Cardiac septum (tissue), 1 donor: ENCODE measurements at regions not wholly inside any gene's neighbourhood (a gene's known extent, or its start where the extent isn't known, plus 50 kb on each side); places are given as distances from the start of the nearest gene placed in this dataset.

Experiments
- DNase-seq: peaks from one replicate; pipeline ENCODE4 v3.0.0-alpha.2; 2020; ENCODE audit warnings: low spot score
- intact Hi-C: fragments of 100-400 bp; cut with DNase I; formaldehyde crosslinking; loops from one replicate; pipeline ENCODE4 v1.14.0; 2022
- donor health status: DM: no; HTN: no; CAD: no.

DNA sequence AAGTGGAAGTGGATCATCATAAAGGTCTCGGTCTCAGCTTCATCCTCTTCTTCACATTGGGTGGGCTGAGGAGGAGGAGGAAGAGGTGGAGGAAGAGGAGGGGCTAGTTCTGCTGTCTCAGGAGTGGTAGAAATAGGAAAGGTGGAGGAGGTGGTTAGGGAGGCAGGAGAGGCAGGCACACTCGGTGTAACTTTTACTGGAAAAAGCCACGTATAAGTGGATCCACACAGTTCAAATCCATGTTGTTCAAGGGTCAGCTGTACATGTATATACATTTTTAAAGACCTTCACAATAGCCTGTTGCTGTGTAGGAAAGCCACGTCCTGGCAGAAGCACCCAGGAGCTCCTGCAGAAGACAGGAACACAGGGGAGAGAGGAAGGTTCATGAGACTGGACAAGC lies 110.3 kb upstream of the RAB12 start:
- DNase-seq = no peak
- intact Hi-C loops = no loop called here

GRCh38 chr18:8499810-8500675 lies 109.2 kb upstream of the RAB12 start:
- no peak for DNase-seq

GRCh38 chr18:8501044-8501443 lies 108.2 kb upstream of the RAB12 start:
- intact Hi-C loops = no loop called here
- no peak for DNase-seq

More at GRCh38 chr18:8499810-8500675, 109.2 kb upstream of the RAB12 start:
- intact Hi-C loops = no loop called here

DNA sequence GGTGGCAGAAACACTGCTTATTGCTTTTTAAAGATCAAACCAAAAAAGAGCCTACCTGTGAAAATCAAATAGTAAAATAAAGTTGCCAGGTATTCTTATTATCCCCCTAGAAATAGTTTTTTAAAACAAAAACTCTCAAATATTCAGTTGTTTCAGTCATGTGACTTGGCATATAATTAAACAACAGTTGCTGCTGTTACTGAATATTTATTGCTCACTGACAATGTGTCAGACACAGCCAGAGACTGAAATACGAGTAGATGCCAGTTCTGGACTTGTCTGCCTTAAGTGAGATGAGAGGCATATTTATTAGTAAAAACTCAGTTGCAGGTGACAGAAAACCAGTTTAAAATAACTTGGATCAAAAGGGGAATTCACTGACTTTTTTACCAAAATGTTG lies 106.0 kb upstream of the RAB12 start:
- DNase-seq = no peak

GRCh38 chr18:8504424-8504823 lies 104.8 kb upstream of the RAB12 start:
- intact Hi-C loops = no loop called here
- no peak for DNase-seq

More for the DNA sequence above, 106.0 kb upstream of the RAB12 start:
- intact Hi-C loops = no loop called here

GRCh38 chr18:8504880-8505435 lies 104.3 kb upstream of the RAB12 start:
- intact Hi-C loops = no loop called here
- no peak for DNase-seq

- DNase-seq = no peak
- intact Hi-C loops = no loop called here
Measured at GRCh38 chr18:8506251-8507049, 102.8 kb upstream of the RAB12 start.

GRCh38 chr18:8507361-8507760 lies 101.9 kb upstream of the RAB12 start:
- DNase-seq = no peak
- intact Hi-C loops = no loop called here

DNA sequence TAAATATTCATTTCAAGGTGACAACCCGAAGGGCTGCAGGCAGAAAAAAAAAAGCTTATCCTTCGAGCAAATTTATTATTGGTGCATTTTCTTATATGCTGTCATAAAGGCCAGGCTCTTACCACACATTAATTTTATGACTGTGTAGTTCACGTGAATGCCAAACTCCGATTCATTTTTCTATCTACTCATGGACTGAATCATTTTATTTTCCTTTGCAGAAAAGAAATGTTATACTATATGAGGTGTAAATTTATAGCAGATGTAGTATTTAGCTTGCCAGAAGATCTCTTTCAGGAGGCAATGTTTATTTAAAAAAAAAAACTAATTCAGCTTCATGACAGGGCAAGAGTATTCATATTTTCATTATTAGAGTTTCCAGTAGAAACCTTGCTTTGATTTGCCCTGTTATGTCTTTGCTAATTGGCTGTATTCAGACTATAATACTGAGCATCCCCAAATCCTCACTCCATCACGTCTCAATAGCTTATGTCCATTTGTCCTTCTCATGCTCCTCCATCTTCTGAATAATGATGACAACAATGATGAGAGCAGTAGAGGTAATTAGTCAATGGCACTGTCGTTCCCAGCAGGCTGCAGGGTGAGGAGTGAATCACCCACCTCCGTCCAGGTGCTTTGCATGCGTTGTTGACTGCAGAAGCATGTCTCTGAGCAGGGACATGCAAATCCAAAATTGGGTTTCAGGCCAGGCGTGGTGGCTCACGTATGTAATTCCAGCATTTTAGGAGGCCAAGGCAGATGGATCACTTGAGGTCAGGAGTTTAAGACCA lies 101.1 kb upstream of the RAB12 start:
- intact Hi-C loops = no loop called here
- DNase-seq = no peak

GRCh38 chr18:8513249-8513648 lies 96.0 kb upstream of the RAB12 start:
- DNase-seq = no peak
- intact Hi-C loops = no loop called here

- DNase-seq = no peak
- intact Hi-C loops = no loop called here
Measured at GRCh38 chr18:8514409-8514808, 94.8 kb upstream of the RAB12 start.

GRCh38 chr18:8515142-8515865 lies 93.9 kb upstream of the RAB12 start:
- intact Hi-C loops = no loop called here
- no peak for DNase-seq

DNA sequence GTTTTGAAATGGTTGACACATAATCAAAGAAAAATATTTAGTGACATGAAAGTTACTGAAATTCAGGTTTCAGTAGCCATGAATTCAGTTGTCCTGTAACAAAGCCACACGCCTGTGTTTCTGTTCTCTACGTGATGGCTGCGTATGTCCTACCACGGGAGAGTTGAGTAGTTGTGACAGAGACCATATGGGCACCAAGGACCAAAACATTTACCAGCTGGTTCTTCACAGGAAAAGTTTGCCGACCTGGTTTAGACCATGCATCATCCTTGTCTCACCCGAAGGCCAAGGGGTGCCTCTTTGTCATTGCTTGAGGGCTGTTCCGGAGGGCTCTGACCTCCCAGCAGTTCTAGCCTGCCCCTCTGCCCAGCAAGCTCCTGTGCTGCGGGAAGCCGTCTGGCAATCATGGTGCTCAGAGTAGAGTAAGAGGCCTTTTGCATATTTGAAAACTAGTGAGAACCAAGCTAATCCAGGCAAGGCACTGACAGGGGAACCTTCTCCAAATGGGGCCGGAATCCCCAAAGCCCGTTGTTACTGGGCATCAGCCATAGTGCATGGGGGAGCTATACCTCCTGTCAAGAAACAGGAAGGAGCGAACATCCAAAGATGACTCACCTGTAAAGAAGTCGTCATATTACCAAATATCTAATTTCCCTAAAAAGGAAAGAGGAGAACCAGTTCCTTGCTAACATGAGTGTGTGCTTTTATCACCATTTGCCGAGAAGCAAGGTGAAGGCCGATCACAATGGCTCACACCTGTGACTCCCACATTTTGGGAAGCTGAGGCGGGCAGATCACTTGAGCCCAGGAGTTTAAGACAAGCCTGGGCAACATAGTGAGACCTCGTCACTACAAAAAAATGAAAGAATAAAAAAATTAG lies 92.6 kb upstream of the RAB12 start:
- intact Hi-C loops = no loop called here
- DNase-seq = no peak

- intact Hi-C loops = no loop called here
- no peak for DNase-seq
Measured at GRCh38 chr18:8517276-8517675, 92.0 kb upstream of the RAB12 start.

GRCh38 chr18:8519102-8519501 lies 90.1 kb upstream of the RAB12 start:
- intact Hi-C loops = no loop called here
- no peak for DNase-seq

DNA sequence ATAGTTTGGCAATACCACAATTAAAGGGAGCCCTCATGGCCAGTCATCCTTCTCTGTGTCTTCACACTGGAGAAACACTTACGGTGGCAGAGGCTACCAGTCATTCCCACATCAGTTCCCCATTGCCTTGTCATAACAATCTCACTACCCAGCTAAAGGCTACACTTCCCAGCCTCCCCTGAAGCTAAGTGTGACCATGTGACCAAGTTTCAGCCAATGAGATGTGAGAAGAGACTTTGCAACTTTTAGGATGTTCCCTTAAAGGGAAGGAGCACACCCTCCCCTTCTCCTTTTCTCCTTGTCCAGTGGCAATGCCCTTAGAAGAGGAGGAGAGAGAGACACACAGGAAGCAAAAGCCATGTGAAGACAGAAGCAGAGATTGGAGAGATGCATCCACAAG lies 89.0 kb upstream of the RAB12 start:
- no peak for DNase-seq
- intact Hi-C loops = no loop called here

DNA sequence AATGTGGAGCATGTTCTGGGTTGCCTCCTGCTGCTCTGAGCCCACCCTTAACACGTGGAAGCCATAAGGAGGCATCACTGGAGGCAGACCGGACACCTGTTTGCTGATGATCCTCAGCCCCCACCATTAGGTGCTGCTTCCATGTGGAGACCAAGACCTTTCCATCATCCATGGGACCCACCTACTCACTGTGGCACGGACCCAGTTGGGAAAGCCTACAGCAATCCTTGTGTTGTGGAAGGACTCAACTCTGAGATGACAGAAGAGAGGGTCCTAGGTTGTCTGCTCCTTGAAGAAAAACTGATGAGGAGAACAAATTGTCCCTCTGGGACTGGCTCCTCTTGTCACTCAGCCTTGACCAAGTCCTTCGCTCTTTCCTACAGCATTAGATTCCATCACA lies 86.5 kb upstream of the RAB12 start:
- no peak for DNase-seq
- intact Hi-C loops = no loop called here

DNA sequence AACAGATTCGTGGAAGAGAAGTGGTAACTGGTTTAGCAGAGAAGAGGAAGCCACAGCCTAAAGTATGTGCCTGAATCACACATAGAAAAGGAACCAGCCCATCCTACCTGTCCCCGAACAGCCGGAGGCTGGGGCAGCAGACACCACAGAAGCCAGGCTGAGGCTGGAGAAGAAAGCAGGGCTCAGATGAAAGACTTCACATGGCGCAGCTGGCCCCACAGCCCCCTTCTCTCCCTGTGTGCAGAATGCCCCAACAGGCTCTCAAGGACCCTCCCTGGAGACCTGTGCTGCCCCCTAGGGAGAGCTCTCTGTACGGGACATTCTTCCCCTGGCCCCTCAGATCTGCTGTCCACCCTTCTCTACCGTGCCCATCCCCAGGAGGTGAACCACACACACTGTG lies 83.5 kb upstream of the RAB12 start:
- DNase-seq = no peak
- intact Hi-C loops = no loop called here
